ENCODE measurements at regions not wholly inside any gene's neighbourhood (a gene's known extent, or its start where the extent isn't known, plus 50 kb on each side); places are given as distances from the start of the nearest gene placed in this dataset.

DNA sequence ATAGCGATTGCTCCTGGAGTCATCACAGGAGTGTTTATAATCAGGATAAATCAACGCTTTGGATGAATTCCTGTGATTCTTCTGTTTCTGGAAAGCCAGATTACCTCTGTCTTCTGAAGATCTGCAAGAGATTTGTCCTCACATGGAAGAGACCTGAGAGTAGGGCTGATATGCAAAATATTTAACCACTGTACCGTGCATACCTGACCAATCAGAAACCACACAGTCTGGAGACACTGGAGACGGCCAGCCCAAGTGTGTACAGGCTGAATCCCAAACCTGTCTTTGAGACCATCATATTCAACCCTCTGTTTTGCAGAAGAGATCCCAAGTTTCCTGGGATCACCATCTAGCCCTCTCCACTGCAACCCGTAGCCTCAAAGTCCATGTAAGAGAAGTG is 50.4 kb upstream of the WT1 start:
- no peak for DNase-seq (ENCODE audit: extremely low spot score)
- CTCF ChIA-PET, result interaction anchor here (0.6 kb wide), 1 partner anchor 163 kb away, joined by 3 read pairs; no protein-coding TSS in a partner anchor
- POLR2A ChIA-PET, result no interaction called here
- TF ChIP-seq FOXM1 (IDR thresholded peaks at IDR 0.05; ENCODE audit: borderline replicate concordance), result no peak
- no peak for TF ChIP-seq BHLHE40 (IDR thresholded peaks at IDR 0.05; ENCODE audit: borderline replicate concordance)
- TF ChIP-seq SUZ12 (IDR thresholded peaks at IDR 0.05), result no peak
- TF ChIP-seq ZNF384 (IDR thresholded peaks at IDR 0.05), result no peak
